Stimulated activated CD4-positive, alpha-beta T cell treated with anti-CD3 and anti-CD28 coated beads, Interleukin-15, amount 100 ng/mL, for 24 hours (primary cell): ENCODE measurements at regions not wholly inside any gene's neighbourhood (a gene's known extent, or its start where the extent isn't known, plus 50 kb on each side); places are given as distances from the start of the nearest gene placed in this dataset.
A peak's percentile ranks its signal among the peaks of the same experiment; 100 is the strongest.

Experiments
- DNase-seq: peaks from one replicate; pipeline ENCODE4 v3.0.0-alpha.2; 2020

DNA sequence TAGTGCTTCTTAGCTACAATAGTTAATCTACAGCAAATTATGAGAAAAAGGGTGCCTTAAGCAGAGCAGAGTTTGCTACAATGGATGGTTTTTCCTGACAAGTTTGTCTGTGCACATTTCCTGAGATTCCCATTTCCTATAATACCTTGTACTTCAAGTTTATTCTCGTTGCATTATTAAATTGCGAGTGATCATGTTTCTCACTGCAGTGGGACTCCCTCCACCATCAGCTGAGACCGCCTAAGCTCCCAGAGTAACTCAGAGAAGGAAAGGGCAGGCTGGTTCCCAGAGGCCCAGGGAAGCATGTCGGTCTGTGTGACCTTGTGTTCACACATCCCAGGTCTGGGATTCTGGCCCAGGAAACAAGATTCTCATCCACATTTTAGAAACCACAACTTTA, 162.1 kb downstream of the ARL4C start:
- DNase-seq, result no peak

DNA sequence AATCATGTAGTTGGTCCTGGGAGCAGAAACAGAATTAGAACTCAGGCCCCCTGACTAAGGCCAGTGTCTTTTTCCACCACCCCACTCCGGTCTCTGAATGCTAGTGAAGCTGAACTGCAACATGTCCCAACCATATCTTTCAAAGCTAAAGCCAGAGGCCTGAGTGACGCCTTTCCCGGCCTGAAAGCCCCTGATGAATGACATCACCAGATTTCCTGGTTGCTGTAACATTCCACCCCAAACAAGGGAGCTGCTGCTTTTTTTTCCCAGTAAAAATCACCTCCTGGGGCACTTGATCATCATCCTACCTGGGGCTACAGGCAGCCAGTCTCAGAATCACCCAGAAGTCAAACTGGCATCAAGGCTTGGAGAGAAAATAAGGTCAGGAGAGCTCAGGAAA, 162.7 kb downstream of the ARL4C start:
- DNase-seq, result no peak

GRCh38 chr2:234333168-234334130, 163.4 kb downstream of the ARL4C start:
- no peak for DNase-seq

DNA sequence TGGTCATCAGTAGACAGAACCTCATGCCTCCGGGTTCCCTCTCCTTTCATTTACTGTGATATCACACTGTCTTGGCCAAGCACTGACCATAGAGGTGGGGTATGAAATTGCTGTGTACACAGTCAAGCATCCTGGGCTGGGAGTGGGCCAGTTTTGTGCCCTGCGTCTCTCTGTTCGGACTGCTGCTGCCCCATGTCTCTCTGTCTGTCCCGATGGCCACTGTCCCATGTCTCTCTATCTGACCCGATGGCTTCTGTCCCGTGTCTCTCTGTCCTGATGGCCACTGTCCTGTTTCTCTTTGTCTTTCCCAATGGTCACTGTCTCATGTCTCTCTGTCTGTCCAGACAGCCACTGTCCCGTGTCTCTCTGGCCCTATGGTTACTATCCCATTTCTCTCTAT, 164.9 kb downstream of the ARL4C start:
- DNase-seq, result no peak

DNA sequence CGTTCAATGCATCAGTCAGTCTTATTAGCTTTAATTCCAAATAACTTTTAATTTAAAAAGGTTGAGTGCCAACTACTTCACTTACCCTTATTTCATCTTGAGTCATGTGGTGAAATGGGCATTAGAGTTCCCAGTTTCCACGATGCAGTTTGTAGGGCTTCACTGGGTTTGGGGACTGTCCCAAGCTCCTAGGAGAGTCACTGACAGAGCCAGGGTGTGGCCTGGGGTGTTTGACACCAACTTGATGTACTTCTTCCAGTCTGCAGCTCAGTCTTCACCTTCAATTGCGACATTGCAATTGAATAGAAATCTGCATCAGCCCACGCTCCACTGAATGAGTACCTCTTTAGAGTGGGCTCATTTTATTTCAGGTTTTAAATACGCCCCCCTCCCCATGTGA, 165.3 kb downstream of the ARL4C start:
- DNase-seq, result peak; percentile 28

- DNase-seq, result no peak
Observed at GRCh38 chr2:234330902-234331301, 166.0 kb downstream of the ARL4C start.

DNA sequence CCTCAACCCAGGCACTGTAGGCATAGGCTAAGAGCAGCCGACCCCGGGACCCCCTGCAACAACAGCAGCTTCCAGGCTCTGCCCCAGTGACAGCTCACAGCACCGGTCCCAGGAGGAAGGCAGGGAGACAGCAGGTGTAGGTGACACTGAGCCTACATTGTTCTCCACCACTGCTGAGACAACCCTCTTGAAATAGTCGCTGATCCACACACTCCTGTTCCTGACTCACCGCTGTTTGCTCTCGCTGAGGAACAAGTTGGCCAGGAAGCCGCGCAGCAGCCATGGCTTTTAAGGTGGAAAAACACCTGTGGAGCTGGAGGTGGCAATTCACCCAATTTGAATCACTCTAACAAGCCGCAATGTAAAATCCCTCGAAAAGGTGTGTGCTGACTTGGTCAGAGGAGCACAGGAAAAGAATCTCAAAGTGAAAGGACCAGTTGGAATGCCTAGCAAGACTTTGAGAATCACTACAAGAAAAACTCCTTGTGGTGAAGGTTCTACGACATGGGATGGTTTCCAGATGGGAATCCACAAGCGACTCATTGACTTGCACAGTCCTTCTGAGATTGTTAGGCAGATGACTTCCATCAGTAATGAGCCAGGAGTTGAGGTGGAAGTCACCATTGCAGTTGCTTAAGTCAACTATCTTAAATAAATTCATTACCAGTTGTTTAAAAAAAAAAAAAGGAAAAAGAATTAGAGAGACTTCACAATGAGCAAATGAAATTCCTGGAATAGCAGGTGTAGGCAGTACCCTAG, 167.5 kb downstream of the ARL4C start:
- no peak for DNase-seq

DNA sequence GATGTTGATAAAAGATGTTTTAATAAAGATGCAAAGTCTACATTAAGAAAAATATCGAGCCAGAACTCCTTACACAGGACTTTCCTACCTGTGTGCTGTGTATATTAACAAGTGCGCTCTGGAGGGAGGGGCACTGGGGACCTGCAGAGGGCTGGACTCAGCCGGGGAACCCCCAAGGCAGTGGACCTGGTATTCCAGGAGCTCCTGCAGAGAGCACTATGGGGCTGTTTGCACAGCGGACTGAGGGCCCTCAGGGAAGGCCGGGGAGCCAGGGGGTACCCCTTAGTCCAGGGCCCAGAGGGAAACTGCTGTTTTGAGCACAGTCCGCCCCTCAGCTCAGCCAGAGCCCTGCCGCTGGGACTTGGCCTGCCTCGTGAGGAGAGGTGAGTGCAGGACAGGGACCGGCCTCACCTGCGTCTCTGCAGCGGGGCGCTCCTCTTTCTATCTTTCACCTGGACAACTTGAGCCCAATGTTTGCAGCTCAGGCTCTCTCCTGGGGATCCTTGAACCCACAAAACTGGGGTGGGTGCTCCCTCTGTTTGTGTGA, 168.4 kb downstream of the ARL4C start:
- no peak for DNase-seq

DNA sequence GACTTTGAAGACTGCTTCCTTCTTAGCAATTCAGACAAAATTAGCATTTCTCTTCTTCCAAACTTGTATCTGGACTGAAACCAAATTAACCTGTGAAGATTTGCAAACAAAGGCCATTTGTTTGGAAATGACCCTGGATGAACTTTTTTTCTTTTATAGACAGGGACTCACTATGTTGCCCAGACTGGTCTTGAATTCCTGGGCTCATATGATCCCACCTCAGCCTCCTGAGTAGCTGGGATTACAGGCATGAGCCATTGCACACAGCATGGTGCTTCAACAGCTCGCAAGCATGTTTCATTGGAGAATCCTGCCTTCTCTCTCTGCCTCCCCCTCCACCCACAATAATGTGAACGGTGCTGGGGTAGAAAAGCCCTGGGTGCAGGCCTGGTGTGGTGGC, 170.2 kb downstream of the ARL4C start:
- no peak for DNase-seq

DNA sequence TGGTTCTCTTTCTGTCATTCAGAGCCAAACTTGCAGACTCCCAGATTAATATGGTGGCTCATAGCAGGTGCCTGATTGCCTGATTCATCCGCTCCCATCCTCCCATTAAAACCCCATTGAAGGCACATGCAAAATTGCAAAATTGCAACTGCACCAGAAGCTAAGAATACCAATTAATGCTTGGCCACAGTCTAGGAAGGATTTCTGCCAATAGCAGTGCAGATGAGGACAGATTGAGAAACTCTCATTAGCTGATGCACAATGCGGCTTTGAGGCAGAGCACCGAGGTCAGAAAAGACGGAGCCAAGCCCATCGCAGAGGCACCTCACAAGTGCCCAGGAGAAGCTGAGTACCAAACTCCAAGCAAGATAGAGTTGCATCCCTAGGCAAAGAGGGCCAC, 172.8 kb downstream of the ARL4C start:
- no peak for DNase-seq

GRCh38 chr2:234322766-234323465, 174.0 kb downstream of the ARL4C start:
- DNase-seq, result no peak

DNA sequence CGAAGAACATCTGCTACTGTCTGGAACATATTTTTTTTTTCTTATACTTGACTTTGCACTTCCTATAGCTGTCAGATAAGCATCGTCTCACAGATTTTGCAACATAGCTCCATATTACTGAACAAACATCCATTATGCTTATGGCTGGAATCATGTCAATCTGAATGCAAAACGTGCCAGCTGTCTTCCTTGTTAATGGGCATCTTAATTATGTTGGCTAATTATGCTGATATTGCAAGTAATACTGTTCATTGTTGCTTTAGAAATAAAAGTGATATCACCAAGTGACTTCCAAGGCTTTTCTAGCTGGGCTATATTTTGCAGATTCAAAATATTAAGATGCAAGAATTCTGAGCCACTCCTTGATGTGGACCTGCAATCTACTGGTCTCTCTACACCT, 176.8 kb downstream of the ARL4C start:
- DNase-seq, result no peak

DNA sequence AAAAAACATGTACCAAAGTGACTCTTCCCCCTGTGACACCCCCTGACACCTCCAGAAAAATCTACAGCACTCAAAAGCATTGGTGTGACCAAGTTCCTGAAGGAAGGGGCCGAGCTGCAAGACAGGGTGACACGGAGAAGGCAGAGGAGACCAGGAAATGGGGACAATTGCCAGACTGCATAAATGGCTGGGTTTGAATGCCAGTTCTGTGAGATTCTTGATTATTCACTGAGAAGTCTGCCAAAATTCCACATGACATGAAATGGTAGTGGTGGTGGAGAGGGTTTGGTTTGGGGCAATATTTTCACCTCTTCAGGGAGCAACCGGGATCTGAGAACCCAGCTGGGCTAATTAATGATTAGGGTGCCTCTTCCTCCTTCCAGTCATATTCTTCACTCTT, 178.5 kb downstream of the ARL4C start:
- no peak for DNase-seq

- DNase-seq, result no peak
Observed at GRCh38 chr2:234313558-234313957, 183.3 kb downstream of the ARL4C start.

GRCh38 chr2:234310166-234310565, 186.7 kb downstream of the ARL4C start:
- no peak for DNase-seq

DNA sequence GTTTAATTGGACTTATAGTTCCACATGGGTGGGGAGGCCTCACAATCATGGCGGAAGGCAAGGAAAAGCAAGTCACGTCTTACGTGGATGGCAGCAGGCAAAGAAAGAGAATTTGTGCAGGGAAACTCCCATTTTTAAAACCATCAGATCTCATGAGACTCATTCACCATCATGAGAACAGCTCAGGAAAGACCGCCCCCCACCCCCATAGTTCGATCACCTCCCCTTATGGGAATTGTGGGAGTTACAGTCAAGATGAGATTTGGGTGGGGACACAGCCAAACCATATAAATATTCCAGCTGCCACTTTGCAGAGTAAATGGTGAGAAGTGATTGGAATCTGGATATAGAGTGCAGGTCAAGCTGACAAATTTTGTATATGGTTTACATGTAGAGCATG, 187.4 kb downstream of the ARL4C start:
- peak; percentile 34 for DNase-seq

GRCh38 chr2:234308813-234309195, 188.1 kb downstream of the ARL4C start:
- DNase-seq, result peak; percentile 80

- no peak for DNase-seq
Observed at GRCh38 chr2:234308073-234308812, 188.6 kb downstream of the ARL4C start.

DNA sequence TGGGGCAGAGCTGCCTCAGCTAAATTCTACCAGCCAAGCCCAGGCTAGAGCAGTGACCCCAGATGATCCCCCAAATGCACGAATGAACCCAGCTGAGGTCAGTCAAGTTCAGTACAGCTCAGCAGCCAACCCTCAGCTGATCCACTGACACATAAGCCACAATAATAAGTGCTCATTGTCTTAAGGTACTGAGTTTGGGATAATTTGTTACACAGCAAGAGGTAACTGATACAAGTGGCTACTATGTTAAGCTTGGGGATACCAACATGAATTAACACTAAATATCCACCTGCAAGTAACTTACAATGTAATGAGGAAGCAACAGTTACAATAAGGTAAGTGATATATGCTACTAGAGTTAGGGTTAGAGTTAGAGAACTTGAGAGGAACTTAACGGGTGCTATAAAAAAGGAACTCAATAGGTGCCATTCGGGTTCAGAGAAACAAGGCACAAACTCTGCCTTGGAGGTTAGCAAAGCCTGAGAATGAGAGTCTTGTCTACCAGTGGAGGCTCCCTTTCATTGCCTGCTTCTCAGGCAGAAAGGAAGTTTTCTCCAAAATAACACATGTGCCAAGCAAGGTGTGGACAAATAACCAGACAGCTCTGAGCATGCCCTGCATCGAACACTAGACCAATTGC, 189.4 kb downstream of the ARL4C start:
- no peak for DNase-seq

DNA sequence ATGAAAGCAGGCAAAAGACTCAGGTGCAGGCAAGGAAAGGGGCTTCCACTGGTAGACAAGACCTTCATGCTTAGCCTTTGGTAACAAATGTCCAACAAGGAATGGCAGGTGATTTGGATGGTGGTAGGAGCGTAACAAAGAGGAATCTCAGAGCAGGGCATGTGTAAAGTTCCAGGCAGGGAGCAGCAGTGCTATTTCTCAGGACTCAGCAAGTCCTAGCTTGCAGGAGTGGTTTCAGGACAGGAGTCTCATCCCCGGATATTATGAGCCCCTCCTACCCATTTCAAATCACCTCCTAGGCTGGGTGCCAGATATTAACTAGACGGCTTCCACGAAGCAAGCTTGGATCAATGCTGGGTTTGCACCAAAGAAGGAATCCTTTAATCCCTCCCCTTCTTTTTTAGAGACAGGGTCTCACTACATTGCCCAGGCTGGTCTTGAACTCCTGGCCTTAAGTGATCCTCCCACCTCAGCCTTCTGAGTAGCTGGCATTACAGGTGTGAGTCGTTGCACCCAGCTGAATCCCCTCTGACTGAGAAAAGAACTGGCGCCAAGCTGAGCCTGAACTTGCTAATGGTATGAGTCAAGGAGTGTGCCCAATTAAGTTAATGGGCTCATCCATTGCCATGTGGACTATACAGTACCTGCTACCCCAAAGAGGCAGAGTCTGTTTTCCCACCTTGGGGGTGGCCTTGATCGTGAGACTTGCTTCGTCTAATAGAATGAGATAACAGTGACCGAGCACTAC, 190.3 kb downstream of the ARL4C start:
- DNase-seq, result peak; percentile 27

DNA sequence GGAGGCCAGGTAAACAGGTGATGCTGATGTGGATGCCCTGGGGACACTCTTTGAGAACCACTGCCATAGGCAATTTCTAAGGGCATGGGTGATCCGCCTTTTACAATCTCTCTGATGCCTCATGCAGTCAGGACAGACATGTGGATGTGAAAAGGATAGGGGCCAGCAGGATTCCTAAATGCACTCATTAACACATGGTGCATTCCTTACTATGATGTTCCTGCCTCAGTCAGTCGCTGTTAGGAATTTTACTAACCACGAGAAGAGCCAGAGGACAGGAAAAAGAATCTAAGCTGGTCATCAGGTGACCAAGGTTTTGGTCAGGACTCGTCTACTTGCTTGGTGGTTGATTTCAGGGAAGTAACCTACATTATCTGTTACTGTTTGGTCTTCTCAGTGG, 191.0 kb downstream of the ARL4C start:
- no peak for DNase-seq
